ENCODE measurements at regions not wholly inside any gene's neighbourhood (a gene's known extent, or its start where the extent isn't known, plus 50 kb on each side); places are given as distances from the start of the nearest gene placed in this dataset.

DNA sequence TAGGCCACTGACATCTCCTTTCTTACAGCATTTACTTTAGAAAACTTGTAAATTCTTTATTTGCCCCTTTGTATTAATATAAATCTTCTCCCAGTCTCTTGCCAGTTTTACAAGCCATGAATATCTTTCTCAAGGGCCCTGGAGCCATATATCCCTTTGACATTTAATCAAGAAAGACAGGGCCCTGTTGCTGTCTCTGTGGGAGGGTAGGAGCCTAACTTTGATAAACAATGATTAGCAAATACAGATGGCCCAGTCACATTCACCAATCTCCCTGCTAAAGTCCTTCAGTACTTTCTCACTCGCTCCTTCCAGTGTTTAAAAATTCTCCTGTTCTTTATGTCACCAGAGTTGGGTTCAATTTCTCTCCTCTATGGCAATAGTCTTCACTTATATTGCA lies 479.8 kb upstream of the USP15 start (continued):
- TF ChIP-seq REST (IDR thresholded peaks at IDR 0.05; ENCODE audit: low read depth) (no peak), EZH2 (IDR thresholded peaks at IDR 0.05) (no peak), POLR2A (IDR thresholded peaks at IDR 0.05; ENCODE audit: borderline replicate concordance, extremely low read depth, insufficient read depth, insufficient read length) (no peak), ZNF274 (IDR thresholded peaks at IDR 0.05; ENCODE audit: low read depth, low read length) (no peak), EZH2phosphoT487 (IDR thresholded peaks at IDR 0.05; ENCODE audit: borderline replicate concordance) (no peak), TCF7L2 (IDR thresholded peaks at IDR 0.05; ENCODE audit: borderline replicate concordance, extremely low read depth, insufficient read depth, insufficient read length) (no peak), ZBTB33 (IDR thresholded peaks at IDR 0.05; ENCODE audit: extremely low read depth, insufficient replicate concordance, low read length) (no peak), YY1 (IDR thresholded peaks at IDR 0.05; ENCODE audit: extremely low read depth, insufficient replicate concordance, low read depth, low read length) (no peak)
